ENCODE measurements at regions not wholly inside any gene's neighbourhood (a gene's known extent, or its start where the extent isn't known, plus 50 kb on each side); places are given as distances from the start of the nearest gene placed in this dataset.

DNA sequence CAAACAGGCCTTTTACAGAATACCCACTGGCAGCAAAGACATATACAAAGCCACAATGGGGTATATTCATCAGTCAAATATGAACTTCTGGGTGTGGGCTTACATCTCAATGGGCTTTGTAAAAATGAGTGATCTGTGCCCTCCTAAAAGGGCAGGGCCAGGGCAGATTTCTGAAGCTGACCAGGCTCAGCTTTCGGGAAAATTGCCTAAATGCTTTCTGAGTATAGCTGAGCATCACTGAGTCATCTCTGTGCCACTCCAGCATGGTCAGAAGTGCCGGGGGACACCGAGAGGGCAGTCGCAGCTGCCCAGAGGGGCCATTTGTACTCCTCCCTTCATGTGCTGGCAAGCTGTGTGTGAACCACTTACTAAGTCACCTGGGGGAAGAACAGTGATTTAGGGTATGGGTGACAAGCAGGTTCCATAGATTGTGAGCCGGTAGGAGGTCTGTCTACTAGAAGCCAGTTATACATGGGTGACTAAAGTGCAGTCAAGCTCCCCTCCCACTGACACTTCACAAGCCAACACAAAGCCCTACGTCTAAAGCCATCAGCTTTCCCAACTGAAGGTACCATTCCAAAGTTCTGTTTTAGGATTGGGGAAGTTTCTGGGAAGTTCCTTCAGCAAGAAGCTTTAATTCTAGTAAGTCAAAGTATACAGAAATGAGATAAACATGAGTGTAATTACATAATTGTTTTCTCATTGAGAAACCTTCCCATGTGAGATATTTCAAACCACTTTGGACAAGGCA lies 147.6 kb upstream of the TAB2 start:
- TF ChIP-seq, protein P1, sequence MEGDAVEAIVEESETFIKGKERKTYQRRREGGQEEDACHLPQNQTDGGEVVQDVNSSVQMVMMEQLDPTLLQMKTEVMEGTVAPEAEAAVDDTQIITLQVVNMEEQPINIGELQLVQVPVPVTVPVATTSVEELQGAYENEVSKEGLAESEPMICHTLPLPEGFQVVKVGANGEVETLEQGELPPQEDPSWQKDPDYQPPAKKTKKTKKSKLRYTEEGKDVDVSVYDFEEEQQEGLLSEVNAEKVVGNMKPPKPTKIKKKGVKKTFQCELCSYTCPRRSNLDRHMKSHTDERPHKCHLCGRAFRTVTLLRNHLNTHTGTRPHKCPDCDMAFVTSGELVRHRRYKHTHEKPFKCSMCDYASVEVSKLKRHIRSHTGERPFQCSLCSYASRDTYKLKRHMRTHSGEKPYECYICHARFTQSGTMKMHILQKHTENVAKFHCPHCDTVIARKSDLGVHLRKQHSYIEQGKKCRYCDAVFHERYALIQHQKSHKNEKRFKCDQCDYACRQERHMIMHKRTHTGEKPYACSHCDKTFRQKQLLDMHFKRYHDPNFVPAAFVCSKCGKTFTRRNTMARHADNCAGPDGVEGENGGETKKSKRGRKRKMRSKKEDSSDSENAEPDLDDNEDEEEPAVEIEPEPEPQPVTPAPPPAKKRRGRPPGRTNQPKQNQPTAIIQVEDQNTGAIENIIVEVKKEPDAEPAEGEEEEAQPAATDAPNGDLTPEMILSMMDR (IDR thresholded peaks at IDR 0.05), result no peak
- TF ChIP-seq POLR2A (IDR thresholded peaks at IDR 0.05), result no peak

All from adrenal gland (tissue), 5 donors.